IPS DF 6.9 (cell line): ENCODE measurements at regions not wholly inside any gene's neighbourhood (a gene's known extent, or its start where the extent isn't known, plus 50 kb on each side); places are given as distances from the start of the nearest gene placed in this dataset.

Experiments
- DNase-seq: peaks from one replicate; pipeline ENCODE4 v3.0.0-alpha.2; 2013; ENCODE audit warnings: low read depth, low spot score
- H3K27ac ChIP-seq: one replicate; pipeline ENCODE4 v1.5.1; 2013; ENCODE audit warnings: low read length, control low read depth
- H3K27me3 ChIP-seq: 2 replicates; pipeline ENCODE4 v1.6.1; 2013; ENCODE audit warnings: mild to moderate bottlenecking, low read length; ENCODE audit not compliant: control insufficient read depth, insufficient read depth
- H3K36me3 ChIP-seq: 2 replicates; pipeline ENCODE4 v1.6.1; 2013; ENCODE audit warnings: low read length; ENCODE audit not compliant: control insufficient read depth, insufficient read depth
- H3K4me1 ChIP-seq: 2 replicates; pipeline ENCODE4 v1.6.1; 2013; ENCODE audit warnings: low read length; ENCODE audit not compliant: control insufficient read depth, insufficient read depth
- H3K4me3 ChIP-seq: 2 replicates; pipeline ENCODE4 v1.5.1; 2013; ENCODE audit warnings: mild to moderate bottlenecking, low read length
- H3K9me3 ChIP-seq: 2 replicates; pipeline ENCODE4 v1.6.1; 2013; ENCODE audit warnings: low read length, inconsistent platforms; ENCODE audit not compliant: control insufficient read depth, insufficient read depth
- WGBS: extraction: QIAGEN DNeasy Blood & Tissue Kit; methylation state at CpG from one replicate; pipeline ENCODE4 v1.1.7; 2013; ENCODE audit warnings: mixed read lengths, missing lambda C conversion rate; ENCODE audit not compliant: insufficient read length, insufficient coverage; 5-methylcytosine and 5-hydroxymethylcytosine counted together

DNA sequence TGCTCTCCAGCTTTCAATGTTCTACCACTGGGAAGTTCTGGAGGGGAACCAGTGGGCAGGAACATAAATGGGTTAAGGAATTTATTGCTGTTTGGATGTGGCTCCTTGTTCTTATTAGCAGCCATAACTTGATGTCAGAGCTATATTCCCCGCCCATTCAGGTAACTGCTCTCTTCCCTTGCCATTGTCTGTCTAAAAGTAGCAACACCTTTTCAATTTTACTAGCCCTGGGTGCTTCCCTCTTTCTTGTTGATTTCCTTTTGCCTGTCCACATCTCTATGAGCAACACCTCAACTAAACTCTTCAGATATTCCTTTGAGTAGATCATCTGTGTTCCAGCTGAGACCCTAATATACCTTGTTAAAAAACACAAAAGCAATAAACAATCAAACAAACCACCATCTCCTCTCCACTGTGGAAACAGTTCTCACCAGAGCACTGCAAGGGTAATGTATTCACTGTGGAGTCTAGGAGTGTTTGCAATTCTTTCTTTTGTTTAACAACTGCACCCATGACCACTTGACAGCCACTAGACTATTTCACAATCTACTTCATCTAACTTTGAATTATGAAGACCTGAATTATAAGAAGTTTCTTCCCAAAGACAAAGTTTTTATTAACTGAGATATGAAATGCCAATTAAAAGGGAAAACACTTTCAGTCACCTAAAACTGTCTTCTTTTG lies 436.7 kb downstream of the IPMK start:
- Histone ChIP-seq H3K4me1 (no peaks in the 10 kb centered on the region), H3K27ac (no peak overlapping the region), H3K27me3 (no peaks in the 10 kb centered on the region), H3K36me3 (no peaks in the 10 kb centered on the region), H3K9me3 (no peaks in the 10 kb centered on the region), H3K4me3 (no peak overlapping the region)
- DNase-seq: no peak
- WGBS: no CpG with 5 or more reads among the region's 1 CpG

DNA sequence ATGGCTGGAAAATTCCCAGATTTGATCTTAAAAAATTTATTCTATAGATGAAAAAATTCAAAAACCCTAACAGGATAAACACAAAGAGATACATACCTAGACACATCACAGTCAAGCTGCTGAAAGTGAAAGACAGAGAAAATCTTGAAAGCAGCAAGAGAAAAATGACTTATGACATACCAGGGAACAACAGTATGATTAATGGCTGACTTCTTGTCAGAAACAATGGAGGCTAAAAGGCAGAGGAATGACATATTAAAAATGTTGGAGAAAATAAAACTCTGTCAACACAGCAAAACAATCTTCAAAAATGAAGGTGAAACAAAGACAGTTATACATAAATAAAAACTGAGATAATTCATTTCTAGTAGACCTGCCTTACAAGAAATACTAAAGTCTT lies 442.7 kb downstream of the IPMK start:
- H3K4me3 ChIP-seq: no peak overlapping the region
- H3K27ac ChIP-seq: no peak overlapping the region
- H3K9me3 ChIP-seq: no peaks in the 10 kb centered on the region
- no peak for DNase-seq
- no peaks in the 10 kb centered on the region for H3K4me1 ChIP-seq
- no peaks in the 10 kb centered on the region for H3K27me3 ChIP-seq
- no peaks in the 10 kb centered on the region for H3K36me3 ChIP-seq

DNA sequence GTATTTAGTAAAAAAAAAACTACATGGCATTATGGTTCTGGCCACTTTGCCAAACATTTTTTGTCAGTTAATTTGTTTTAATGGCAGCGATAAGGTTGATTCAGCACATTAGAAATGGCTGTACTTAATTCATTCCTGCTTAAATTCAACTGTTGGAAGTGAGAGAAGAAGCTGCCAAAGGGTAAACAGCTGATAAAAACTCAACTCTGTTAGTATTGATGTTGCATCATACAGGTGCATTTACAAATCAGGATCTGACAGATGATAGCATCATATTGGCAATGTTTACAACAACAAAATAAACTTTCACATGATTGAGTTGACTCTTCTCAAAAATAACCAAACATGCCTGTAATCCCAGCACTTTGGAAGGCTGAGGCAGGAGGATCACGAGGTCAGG lies 444.3 kb downstream of the IPMK start:
- no CpG with 5 or more reads among the region's 2 CpGs for WGBS
- Histone ChIP-seq H3K27ac (no peak overlapping the region), H3K4me1 (no peaks in the 10 kb centered on the region), H3K36me3 (no peaks in the 10 kb centered on the region), H3K4me3 (no peak overlapping the region), H3K9me3 (no peaks in the 10 kb centered on the region), H3K27me3 (no peaks in the 10 kb centered on the region)
- no peak for DNase-seq

DNA sequence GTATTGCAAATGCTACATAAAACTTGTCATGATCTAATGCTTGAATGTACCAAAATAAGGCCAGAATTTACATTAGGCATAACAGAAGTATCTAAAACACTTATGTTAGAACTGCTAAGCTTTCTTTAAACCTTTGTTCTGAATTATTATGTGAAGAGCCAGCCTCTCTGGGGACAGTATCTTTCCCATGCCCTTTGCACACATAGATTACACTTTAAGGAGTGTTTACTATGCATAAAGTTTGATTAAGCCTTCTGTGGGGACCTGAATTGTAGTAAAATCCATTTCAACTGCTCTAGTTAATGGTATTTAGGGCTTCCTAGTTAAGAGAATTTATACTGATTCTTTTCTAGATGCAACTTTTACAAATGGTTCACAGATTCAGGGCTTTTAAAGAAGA lies 444.7 kb downstream of the IPMK start:
- H3K36me3 ChIP-seq: no peaks in the 10 kb centered on the region
- no peak overlapping the region for H3K27ac ChIP-seq
- no peaks in the 10 kb centered on the region for H3K4me1 ChIP-seq
- no peak overlapping the region for H3K4me3 ChIP-seq
- DNase-seq: no peak
- H3K27me3 ChIP-seq: no peaks in the 10 kb centered on the region
- H3K9me3 ChIP-seq: no peaks in the 10 kb centered on the region

DNA sequence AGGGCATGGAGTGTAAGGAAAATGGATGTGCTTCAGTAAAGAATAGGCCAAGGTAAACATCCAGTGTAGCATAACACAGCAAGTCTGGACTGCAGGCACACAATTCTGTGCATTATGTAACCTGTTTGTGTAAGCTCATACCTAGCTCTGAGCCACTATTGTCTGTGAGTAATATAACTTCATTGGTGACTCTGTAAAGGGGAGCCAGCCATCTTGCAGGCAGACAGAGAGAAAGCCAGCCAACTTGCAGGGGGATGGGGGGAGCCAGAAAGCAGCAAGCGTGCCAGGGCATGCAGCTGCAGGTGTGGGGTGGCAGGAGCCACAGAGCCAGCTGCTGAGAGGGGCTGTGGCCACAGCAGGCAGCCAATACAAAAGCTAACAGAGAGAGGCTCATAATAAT lies 449.2 kb downstream of the IPMK start:
- no peak overlapping the region for H3K4me3 ChIP-seq
- DNase-seq: no peak
- no peaks in the 10 kb centered on the region for H3K4me1 ChIP-seq
- H3K36me3 ChIP-seq: no peaks in the 10 kb centered on the region
- no CpG with 5 or more reads among the region's 1 CpG for WGBS
- no peaks in the 10 kb centered on the region for H3K9me3 ChIP-seq
- no peak overlapping the region for H3K27ac ChIP-seq
- H3K27me3 ChIP-seq: no peaks in the 10 kb centered on the region

DNA sequence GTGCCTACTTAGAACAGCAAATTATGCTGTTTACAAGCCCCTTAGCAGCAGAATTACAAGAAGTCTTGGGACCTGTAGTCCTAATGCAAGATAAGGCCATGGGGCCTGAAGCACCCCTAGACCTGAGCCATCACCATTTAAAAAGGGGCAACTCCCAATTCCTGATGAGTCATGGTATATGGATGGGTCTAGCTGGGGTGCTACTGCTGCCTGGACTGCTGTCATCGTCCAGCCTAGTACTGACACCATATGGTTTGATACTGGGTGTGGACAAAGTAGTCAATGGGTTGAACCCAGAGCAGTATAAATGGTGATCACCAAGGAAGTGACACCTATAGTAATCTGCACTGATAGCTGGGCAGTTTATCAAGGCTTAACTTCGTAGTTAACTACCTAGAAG lies 450.0 kb downstream of the IPMK start:
- no peaks in the 10 kb centered on the region for H3K4me1 ChIP-seq
- WGBS: no CpG with 5 or more reads among the region's 2 CpGs
- no peak overlapping the region for H3K27ac ChIP-seq
- H3K27me3 ChIP-seq: no peaks in the 10 kb centered on the region
- no peak overlapping the region for H3K4me3 ChIP-seq
- no peaks in the 10 kb centered on the region for H3K36me3 ChIP-seq
- no peaks in the 10 kb centered on the region for H3K9me3 ChIP-seq
- no peak for DNase-seq

DNA sequence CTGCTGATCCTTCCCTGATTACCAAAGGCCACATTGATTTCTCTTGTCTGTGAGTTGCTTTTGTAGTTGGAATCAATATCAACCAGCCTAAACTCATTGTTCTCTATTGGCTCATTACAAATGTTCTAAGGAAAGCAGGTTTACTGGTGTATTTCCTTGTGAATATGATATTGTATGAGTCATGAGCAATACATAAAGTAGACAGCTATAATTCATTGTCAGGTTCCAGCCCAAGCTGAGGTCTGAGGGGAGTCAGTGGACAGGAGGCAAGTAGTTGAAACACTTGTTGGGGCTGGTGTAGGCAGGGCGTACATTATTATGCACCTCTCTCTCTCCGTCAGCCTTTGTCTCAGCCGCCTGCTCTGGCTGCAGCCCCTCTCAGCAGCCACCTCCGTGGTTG lies 451.7 kb downstream of the IPMK start:
- no peaks in the 10 kb centered on the region for H3K36me3 ChIP-seq
- H3K9me3 ChIP-seq: no peaks in the 10 kb centered on the region
- H3K4me1 ChIP-seq: no peaks in the 10 kb centered on the region
- DNase-seq: no peak
- H3K27me3 ChIP-seq: no peaks in the 10 kb centered on the region
- WGBS: no CpG with 5 or more reads among the region's 4 CpGs
- no peak overlapping the region for H3K4me3 ChIP-seq
- H3K27ac ChIP-seq: no peak overlapping the region

DNA sequence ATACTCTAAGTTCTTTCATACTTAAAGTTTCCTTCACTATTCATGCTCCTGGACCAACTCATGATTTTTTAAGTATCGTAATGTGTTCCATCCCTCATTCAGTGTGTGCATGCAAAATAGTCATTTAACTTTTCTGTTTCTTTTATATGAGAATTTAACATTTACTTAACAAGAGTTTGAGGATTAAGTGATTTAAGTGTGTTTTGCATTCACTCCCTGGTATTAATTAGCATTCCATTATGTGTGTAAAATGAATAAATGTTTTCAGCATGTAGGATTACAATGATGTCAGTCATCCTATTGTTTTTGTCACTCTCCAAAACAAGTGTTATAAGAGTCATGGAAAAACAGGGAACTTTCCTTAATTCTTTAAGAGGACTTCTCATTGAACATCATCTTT lies 457.7 kb downstream of the IPMK start:
- no peak for DNase-seq
- Histone ChIP-seq H3K36me3 (no peaks in the 10 kb centered on the region), H3K27me3 (no peaks in the 10 kb centered on the region), H3K9me3 (no peaks in the 10 kb centered on the region), H3K27ac (no peak overlapping the region), H3K4me1 (no peaks in the 10 kb centered on the region), H3K4me3 (no peak overlapping the region)
- WGBS: no CpG with 5 or more reads among the region's 1 CpG

DNA sequence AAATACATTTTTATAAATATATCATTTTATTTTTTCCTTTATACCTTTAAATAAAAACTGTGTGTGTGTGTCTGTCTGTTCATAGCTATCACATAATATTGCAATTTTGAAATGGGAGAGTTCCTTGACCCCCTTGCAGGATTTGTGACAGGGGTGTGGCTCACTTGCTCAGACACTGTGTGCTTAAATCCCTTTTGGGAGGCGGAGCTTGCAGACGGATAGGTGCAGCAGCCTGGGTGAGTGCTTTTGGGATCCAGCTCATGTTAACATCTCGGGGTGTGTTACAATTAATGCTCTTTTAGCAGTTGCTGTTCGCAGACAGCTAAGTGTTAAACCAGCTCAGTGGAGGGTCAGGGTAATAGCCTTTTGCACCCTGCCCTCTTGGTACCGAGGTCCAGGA lies 459.8 kb downstream of the IPMK start:
- no CpG with 5 or more reads among the region's 5 CpGs for WGBS
- no peaks in the 10 kb centered on the region for H3K9me3 ChIP-seq

DNA sequence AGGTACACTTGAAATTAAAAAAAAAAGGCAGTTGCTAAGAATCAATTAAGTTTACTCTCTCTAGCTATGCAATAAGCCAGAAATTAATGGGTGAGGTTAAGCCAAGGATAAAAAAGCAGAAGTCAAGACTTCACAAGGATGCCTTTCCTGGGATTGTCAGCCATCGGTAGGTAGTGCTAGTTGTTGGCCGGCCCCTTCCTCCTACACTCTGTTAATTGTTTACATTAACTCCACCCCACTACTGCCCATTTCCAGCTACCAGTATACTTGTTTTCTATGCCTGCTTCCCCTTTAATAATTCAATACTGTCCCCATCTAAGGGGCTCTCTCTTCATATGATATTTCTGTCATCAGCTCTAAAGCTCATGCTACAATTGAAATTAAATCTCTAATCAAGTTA lies 461.0 kb downstream of the IPMK start:
- no peaks in the 10 kb centered on the region for H3K36me3 ChIP-seq
- no peak for DNase-seq
- H3K27me3 ChIP-seq: no peaks in the 10 kb centered on the region
- WGBS: no CpG with 5 or more reads among the region's 2 CpGs
- H3K9me3 ChIP-seq: no peaks in the 10 kb centered on the region
- H3K27ac ChIP-seq: no peak overlapping the region
- H3K4me3 ChIP-seq: no peak overlapping the region
- no peaks in the 10 kb centered on the region for H3K4me1 ChIP-seq

More for the DNA sequence above, 459.8 kb downstream of the IPMK start:
- Histone ChIP-seq H3K36me3 (no peaks in the 10 kb centered on the region), H3K27me3 (no peaks in the 10 kb centered on the region), H3K4me1 (no peaks in the 10 kb centered on the region), H3K4me3 (no peak overlapping the region), H3K27ac (no peak overlapping the region)
- no peak for DNase-seq

DNA sequence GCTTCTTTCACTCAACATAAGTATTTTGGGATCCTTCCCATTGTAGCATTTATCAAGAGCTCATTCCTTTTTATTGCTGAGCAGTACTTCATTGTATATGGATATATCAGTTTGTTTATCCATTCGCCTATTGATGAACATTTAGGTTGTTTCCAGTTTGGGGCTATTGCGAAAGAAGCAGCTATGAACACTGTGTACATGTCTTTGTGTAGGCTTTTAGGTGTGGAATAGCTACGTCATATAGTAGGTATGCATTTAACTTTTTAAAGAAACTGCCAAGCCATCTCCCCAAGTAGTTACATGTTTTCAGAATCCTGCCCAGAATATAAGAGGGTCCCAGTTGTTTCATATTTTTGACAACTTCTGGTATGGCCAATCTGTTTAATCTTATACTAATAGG lies 468.1 kb downstream of the IPMK start:
- Histone ChIP-seq H3K27me3 (no peaks in the 10 kb centered on the region), H3K4me1 (no peaks in the 10 kb centered on the region), H3K4me3 (no peak overlapping the region), H3K9me3 (no peaks in the 10 kb centered on the region), H3K36me3 (no peaks in the 10 kb centered on the region), H3K27ac (no peak overlapping the region)
- WGBS: no CpG with 5 or more reads among the region's 3 CpGs
- DNase-seq: no peak
